SU-DHL-6 (cell line): ENCODE measurements at regions not wholly inside any gene's neighbourhood (a gene's known extent, or its start where the extent isn't known, plus 50 kb on each side); places are given as distances from the start of the nearest gene placed in this dataset.

Experiments
- CTCF ChIP-seq: fragments of 200-600 bp; sonication (generic); IDR thresholded peaks from one replicate; pipeline ENCODE4 v1.5.1; 2017; ENCODE audit warnings: antibody characterized with exemption, mild to moderate bottlenecking, low read length, moderate library complexity; ENCODE audit not compliant: insufficient read depth, poor library complexity, severe bottlenecking
- EZH2phosphoT487 ChIP-seq: fragments of 200-600 bp; sonication (generic), shearing (Covaris generic); conservative IDR thresholded peaks from 2 replicates; pipeline ENCODE4 v1.6.1; 2018; ENCODE audit warnings: mild to moderate bottlenecking, antibody characterized with exemption, low read length, moderate library complexity, mixed read lengths

GRCh38 chr2:106284255-106284654 is 90.2 kb upstream of the UXS1 start:
- TF ChIP-seq EZH2phosphoT487 (no peak), CTCF (no peak)
